HG03108 (cell line): ENCODE measurements at regions not wholly inside any gene's neighbourhood (a gene's known extent, or its start where the extent isn't known, plus 50 kb on each side); places are given as distances from the start of the nearest gene placed in this dataset.
A peak's percentile ranks its signal among the peaks of the same experiment; 100 is the strongest.

Source experiments
- ATAC-seq: cut with Tn5 transposase; IDR thresholded peaks from one replicate; pipeline ENCODE4 v1.9.1; 2021; ENCODE audit warnings: moderate library complexity; ENCODE audit not compliant: unreplicated experiment

GRCh38 chr7:20026762-20027161 lies 190.4 kb downstream of the MACC1 start:
- no peak for ATAC-seq

GRCh38 chr7:20021831-20022230 lies 195.4 kb downstream of the MACC1 start:
- ATAC-seq = peak; percentile 91

- no peak for ATAC-seq
These were observed 196.1 kb downstream of the MACC1 start for GRCh38 chr7:20021066-20021465.

GRCh38 chr7:20019757-20020432 lies 197.3 kb downstream of the MACC1 start:
- ATAC-seq = no peak

- no peak for ATAC-seq
These were observed 200.5 kb downstream of the MACC1 start for GRCh38 chr7:20016669-20017068.

GRCh38 chr7:20013536-20013935 lies 203.6 kb downstream of the MACC1 start:
- no peak for ATAC-seq

GRCh38 chr7:20012100-20012499 lies 205.1 kb downstream of the MACC1 start:
- ATAC-seq = no peak

GRCh38 chr7:20010877-20011276 lies 206.3 kb downstream of the MACC1 start:
- ATAC-seq = no peak

- ATAC-seq = no peak
These were observed 209.7 kb downstream of the MACC1 start for GRCh38 chr7:20007510-20007909.

GRCh38 chr7:20005081-20005480 lies 212.1 kb downstream of the MACC1 start:
- no peak for ATAC-seq

GRCh38 chr7:19999681-20000080 lies 217.5 kb downstream of the MACC1 start:
- ATAC-seq = no peak

- ATAC-seq = no peak
These were observed 218.5 kb upstream of the TMEM196 start for GRCh38 chr7:19991936-19992335.

GRCh38 chr7:19989906-19990305 lies 216.5 kb upstream of the TMEM196 start:
- ATAC-seq = no peak

- ATAC-seq = no peak
These were observed 215.4 kb upstream of the TMEM196 start for GRCh38 chr7:19988860-19989259.

- no peak for ATAC-seq
These were observed 210.8 kb upstream of the TMEM196 start for GRCh38 chr7:19984231-19984632.

- ATAC-seq = no peak
These were observed 209.7 kb upstream of the TMEM196 start for GRCh38 chr7:19982841-19983835.

- no peak for ATAC-seq
These were observed 200.2 kb upstream of the TMEM196 start for GRCh38 chr7:19973581-19973980.

- no peak for ATAC-seq
These were observed 199.5 kb upstream of the TMEM196 start for GRCh38 chr7:19972876-19973275.

GRCh38 chr7:19971956-19972355 lies 198.5 kb upstream of the TMEM196 start:
- no peak for ATAC-seq

GRCh38 chr7:19970514-19970913 lies 197.1 kb upstream of the TMEM196 start:
- no peak for ATAC-seq

- no peak for ATAC-seq
These were observed 196.6 kb upstream of the TMEM196 start for GRCh38 chr7:19969859-19970493.

- ATAC-seq = no peak
These were observed 190.8 kb upstream of the TMEM196 start for GRCh38 chr7:19964246-19964645.
